ENCODE measurements at regions not wholly inside any gene's neighbourhood (a gene's known extent, or its start where the extent isn't known, plus 50 kb on each side); places are given as distances from the start of the nearest gene placed in this dataset.

GRCh38 chr16:8239443-8239842 is 350.9 kb downstream of the TMEM114 start:
- Histone ChIP-seq H3K4me1 (replicated peaks) (no peaks in the 10 kb centered on the region), H3K36me3 (no peaks in the 10 kb centered on the region), H3K27ac (no peak overlapping the region), H3K27me3 (replicated peaks; ENCODE audit: insufficient read depth) (no peaks in the 10 kb centered on the region), H3K9me3 (no peaks in the 10 kb centered on the region), H3K4me3 (no peak overlapping the region)
- WGBS: 83% methylated on average over 2 of the region's 2 CpGs
- no peak for TF ChIP-seq POLR2A (IDR thresholded peaks at IDR 0.05)
- TF ChIP-seq POLR2AphosphoS5 (IDR thresholded peaks at IDR 0.05): no peak
- TF ChIP-seq CTCF (IDR thresholded peaks at IDR 0.05): no peak
- DNase-seq (ENCODE audit: low spot score): no peak
- intact Hi-C loops (cut with DNase I): no loop called here

DNA sequence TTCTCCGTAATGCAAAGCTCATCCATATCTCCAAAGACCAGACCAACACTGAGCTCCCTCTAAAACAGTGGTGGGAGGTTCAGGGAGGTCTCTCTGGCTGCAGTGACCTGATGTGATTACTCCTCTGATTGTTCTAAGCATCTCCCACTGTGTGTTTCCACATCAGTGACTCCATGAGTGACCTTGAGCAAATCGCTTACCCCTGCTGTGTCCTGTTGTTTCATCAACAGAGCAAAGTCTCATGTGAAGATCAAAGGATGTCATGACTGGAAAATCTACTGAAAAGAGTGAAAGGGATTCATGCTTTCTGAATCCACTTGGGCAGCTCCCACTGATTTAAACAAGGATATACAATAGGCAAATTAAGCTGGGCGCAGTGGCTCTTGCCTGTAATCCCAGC is 352.9 kb downstream of the TMEM114 start:
- Histone ChIP-seq H3K4me1 (replicated peaks) (no peaks in the 10 kb centered on the region), H3K27me3 (replicated peaks; ENCODE audit: insufficient read depth) (no peaks in the 10 kb centered on the region), H3K4me3 (no peak overlapping the region), H3K36me3 (no peaks in the 10 kb centered on the region), H3K27ac (no peak overlapping the region), H3K9me3 (no peaks in the 10 kb centered on the region)
- TF ChIP-seq POLR2AphosphoS5 (IDR thresholded peaks at IDR 0.05) (no peak), CTCF (IDR thresholded peaks at IDR 0.05) (no peak), POLR2A (IDR thresholded peaks at IDR 0.05) (no peak)
- intact Hi-C loops (cut with DNase I): no loop called here
- DNase-seq (ENCODE audit: low spot score): no peak
- WGBS: 87% methylated on average over 3 of the region's 3 CpGs

DNA sequence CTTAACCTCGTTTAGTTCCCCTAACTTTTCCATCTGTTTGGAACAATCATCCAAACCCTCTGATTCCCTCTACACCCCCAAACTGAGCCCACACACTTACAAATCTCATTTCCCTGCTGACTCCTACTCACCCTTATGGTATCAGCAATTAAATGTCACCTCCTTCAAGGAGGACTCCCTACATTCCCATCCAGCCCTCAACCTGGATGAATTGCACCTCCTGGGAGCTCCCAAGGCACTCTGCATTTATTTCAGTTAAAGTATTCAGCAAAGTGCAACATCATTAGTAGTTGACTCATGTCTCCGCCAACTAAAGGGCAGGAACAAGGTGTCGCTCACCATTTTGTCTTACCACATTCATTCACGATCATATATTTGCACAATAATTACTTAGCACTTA is 353.5 kb downstream of the TMEM114 start:
- Histone ChIP-seq H3K36me3 (no peaks in the 10 kb centered on the region), H3K4me1 (replicated peaks) (no peaks in the 10 kb centered on the region), H3K27ac (no peak overlapping the region), H3K4me3 (no peak overlapping the region), H3K27me3 (replicated peaks; ENCODE audit: insufficient read depth) (no peaks in the 10 kb centered on the region), H3K9me3 (no peaks in the 10 kb centered on the region)
- intact Hi-C loops (cut with DNase I): no loop called here
- no peak for DNase-seq (ENCODE audit: low spot score)
- WGBS: 80% methylated on average over 4 of the region's 4 CpGs
- no peak for TF ChIP-seq POLR2A (IDR thresholded peaks at IDR 0.05)
- no peak for TF ChIP-seq POLR2AphosphoS5 (IDR thresholded peaks at IDR 0.05)
- TF ChIP-seq CTCF (IDR thresholded peaks at IDR 0.05): no peak

DNA sequence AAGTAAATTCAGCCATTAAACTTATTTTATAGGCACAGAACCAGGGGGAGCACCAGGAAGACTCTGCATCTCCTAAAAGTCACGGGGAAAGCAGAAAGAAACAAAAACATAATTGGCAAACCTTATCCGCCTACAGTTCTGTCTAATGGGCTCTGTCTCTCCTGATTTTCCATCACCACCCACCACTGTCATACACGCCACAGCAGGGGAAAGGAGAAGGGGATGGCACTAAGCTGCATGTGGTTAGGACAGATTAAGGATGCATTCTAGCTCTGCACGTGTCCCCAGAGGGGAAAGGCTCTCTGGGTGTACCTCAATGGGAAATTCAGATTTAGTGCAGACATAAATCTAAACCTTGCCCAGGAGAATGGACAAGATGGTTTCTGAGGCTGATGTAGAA is 359.8 kb downstream of the TMEM114 start:
- 61% methylated on average over 4 of the region's 4 CpGs for WGBS
- Histone ChIP-seq H3K27me3 (replicated peaks; ENCODE audit: insufficient read depth) (no peaks in the 10 kb centered on the region), H3K9me3 (no peaks in the 10 kb centered on the region), H3K36me3 (no peaks in the 10 kb centered on the region), H3K4me3 (no peak overlapping the region), H3K4me1 (replicated peaks) (no peaks in the 10 kb centered on the region), H3K27ac (no peak overlapping the region)
- DNase-seq (ENCODE audit: low spot score): no peak
- intact Hi-C loops (cut with DNase I): no loop called here
- TF ChIP-seq POLR2A (IDR thresholded peaks at IDR 0.05): no peak
- no peak for TF ChIP-seq POLR2AphosphoS5 (IDR thresholded peaks at IDR 0.05)
- TF ChIP-seq CTCF (IDR thresholded peaks at IDR 0.05): no peak

GRCh38 chr16:8229011-8229520 is 361.2 kb downstream of the TMEM114 start:
- 70% methylated on average over 7 of the region's 7 CpGs for WGBS
- H3K4me1 ChIP-seq (replicated peaks): no peaks in the 10 kb centered on the region
- intact Hi-C loops (cut with DNase I): no loop called here
- no peak overlapping the region for H3K4me3 ChIP-seq
- no peak for DNase-seq (ENCODE audit: low spot score)
- no peaks in the 10 kb centered on the region for H3K36me3 ChIP-seq
- H3K9me3 ChIP-seq: no peaks in the 10 kb centered on the region
- TF ChIP-seq POLR2AphosphoS5 (IDR thresholded peaks at IDR 0.05) (no peak), POLR2A (IDR thresholded peaks at IDR 0.05) (no peak), CTCF (IDR thresholded peaks at IDR 0.05) (no peak)
- H3K27me3 ChIP-seq (replicated peaks; ENCODE audit: insufficient read depth): no peaks in the 10 kb centered on the region
- H3K27ac ChIP-seq: no peak overlapping the region
